ENCODE measurements at regions not wholly inside any gene's neighbourhood (a gene's known extent, or its start where the extent isn't known, plus 50 kb on each side); places are given as distances from the start of the nearest gene placed in this dataset.
"Not testable (repeated sequence)": the region's sequence is repeated elsewhere in the genome, so short reads cannot be mapped to it uniquely, and the experiment has no call there.

DNA sequence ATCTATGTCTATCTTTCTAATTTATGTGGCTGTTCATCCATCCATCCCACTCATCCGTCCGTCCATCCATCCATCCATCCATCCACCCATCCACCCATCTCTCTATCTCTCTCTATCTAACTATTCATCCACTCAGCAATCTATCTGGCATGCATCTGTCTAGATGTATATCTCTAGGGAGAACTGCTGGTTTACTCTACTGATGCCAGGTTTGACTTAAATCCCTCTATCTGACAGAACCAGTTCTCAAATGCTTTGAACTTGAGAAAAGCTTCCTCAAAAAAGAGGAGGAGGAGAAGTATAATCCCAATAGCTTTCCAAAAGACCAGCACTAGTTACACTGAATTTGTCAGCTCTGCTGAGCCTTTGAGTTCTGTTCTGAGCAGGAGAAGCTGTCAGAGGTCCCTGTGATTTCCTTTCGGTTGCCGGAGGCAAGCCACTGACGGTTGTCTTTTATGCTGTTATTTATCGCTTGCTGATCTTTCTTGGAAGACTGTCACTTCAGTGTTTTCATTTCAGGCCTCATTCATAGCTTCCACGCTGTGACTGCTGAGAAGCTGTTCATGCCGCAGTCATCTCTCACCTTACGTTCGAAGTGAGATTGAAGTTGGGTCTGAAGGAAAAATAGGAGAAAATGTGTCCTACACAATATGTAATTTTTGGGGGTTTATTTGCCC is 129.4 kb upstream of the UXS1 start:
- WGBS (ENCODE audit: insufficient coverage): 92% methylated on average over 10 of the region's 10 CpGs
- Mint-ChIP-seq H3K27ac (no peak overlapping the region), H3K4me3 (no peak overlapping the region), H3K27me3 (ENCODE audit: low read depth in 2 of 2) (peaks cover 5 to 9% of the 10 kb centered on the region in 2 donors), H3K4me1 (no peaks in the 10 kb centered on the region), H3K9me3 (no peaks in the 10 kb centered on the region), H3K36me3 (no peaks in the 10 kb centered on the region)
- DNase-seq (no peak), ATAC-seq (no peak)
- no peaks in the 10 kb centered on the region for H3K36me3 ChIP-seq (ENCODE audit: control insufficient read depth, insufficient read depth, low read length)
- intact Hi-C loops (cut with micrococcal nuclease): no loop called here
- no peak overlapping the region for H3K4me3 ChIP-seq (ENCODE audit: low read length)
- TF ChIP-seq CTCF (IDR thresholded peaks at IDR 0.05): no peak
- no peaks in the 10 kb centered on the region for H3K27me3 ChIP-seq (ENCODE audit: control insufficient read depth, insufficient read depth, low read length)
- H3K27ac ChIP-seq (ENCODE audit: low read length): no peak overlapping the region
- no peaks in the 10 kb centered on the region for H3K4me1 ChIP-seq (ENCODE audit: control insufficient read depth, insufficient read depth, low read length)
- H3K9me3 ChIP-seq (ENCODE audit: control insufficient read depth, insufficient read depth, low read length): peaks cover 3% of the 10 kb centered on the region

GRCh38 chr2:106322281-106322680 is 128.2 kb upstream of the UXS1 start:
- peaks cover 3% of the 10 kb centered on the region for H3K9me3 ChIP-seq (ENCODE audit: control insufficient read depth, insufficient read depth, low read length)
- Mint-ChIP-seq H3K27me3 (ENCODE audit: low read depth in 2 of 2) (peaks cover 5 to 9% of the 10 kb centered on the region in 2 donors), H3K27ac (no peak overlapping the region), H3K9me3 (no peaks in the 10 kb centered on the region), H3K4me3 (no peak overlapping the region), H3K36me3 (no peaks in the 10 kb centered on the region), H3K4me1 (no peaks in the 10 kb centered on the region)
- no peak for DNase-seq
- intact Hi-C loops (cut with micrococcal nuclease): no loop called here
- TF ChIP-seq CTCF (IDR thresholded peaks at IDR 0.05): no peak
- no peaks in the 10 kb centered on the region for H3K4me1 ChIP-seq (ENCODE audit: control insufficient read depth, insufficient read depth, low read length)
- H3K4me3 ChIP-seq (ENCODE audit: low read length): no peak overlapping the region
- no peaks in the 10 kb centered on the region for H3K36me3 ChIP-seq (ENCODE audit: control insufficient read depth, insufficient read depth, low read length)
- no peak for ATAC-seq
- 56% methylated on average over 5 of the region's 5 CpGs for WGBS (ENCODE audit: insufficient coverage)
- H3K27ac ChIP-seq (ENCODE audit: low read length): no peak overlapping the region
- H3K27me3 ChIP-seq (ENCODE audit: control insufficient read depth, insufficient read depth, low read length): no peaks in the 10 kb centered on the region

GRCh38 chr2:106320439-106320838 is 126.3 kb upstream of the UXS1 start:
- H3K4me1 Mint-ChIP-seq; DNase-seq; H3K9me3 Mint-ChIP-seq; H3K36me3 ChIP-seq (ENCODE audit: control insufficient read depth, insufficient read depth, low read length); H3K9me3 ChIP-seq (ENCODE audit: control insufficient read depth, insufficient read depth, low read length); H3K27ac Mint-ChIP-seq; H3K27me3 ChIP-seq (ENCODE audit: control insufficient read depth, insufficient read depth, low read length); H3K4me3 Mint-ChIP-seq; H3K4me3 ChIP-seq (ENCODE audit: low read length); ATAC-seq; H3K27me3 Mint-ChIP-seq (ENCODE audit: low read depth in 2 of 2); H3K4me1 ChIP-seq (ENCODE audit: control insufficient read depth, insufficient read depth, low read length); H3K27ac ChIP-seq (ENCODE audit: low read length); intact Hi-C loops (cut with micrococcal nuclease); H3K36me3 Mint-ChIP-seq: not testable (repeated sequence)
- WGBS (ENCODE audit: insufficient coverage): 97% methylated on average over 2 of the region's 2 CpGs

- no peaks in the 10 kb centered on the region for H3K4me1 Mint-ChIP-seq
- peaks cover 3% of the 10 kb centered on the region for H3K9me3 ChIP-seq (ENCODE audit: control insufficient read depth, insufficient read depth, low read length)
- ATAC-seq (no peak), DNase-seq (no peak)
- intact Hi-C loops (cut with micrococcal nuclease): no loop called here
- no peaks in the 10 kb centered on the region for H3K9me3 Mint-ChIP-seq
- no peaks in the 10 kb centered on the region for H3K4me1 ChIP-seq (ENCODE audit: control insufficient read depth, insufficient read depth, low read length)
- H3K4me3 Mint-ChIP-seq: no peak overlapping the region
- TF ChIP-seq CTCF (IDR thresholded peaks at IDR 0.05): no peak
- H3K27me3 ChIP-seq (ENCODE audit: control insufficient read depth, insufficient read depth, low read length): no peaks in the 10 kb centered on the region
- no peak overlapping the region for H3K27ac Mint-ChIP-seq
- H3K4me3 ChIP-seq (ENCODE audit: low read length): no peak overlapping the region
- WGBS (ENCODE audit: insufficient coverage): 98% methylated on average over 2 of the region's 2 CpGs
- H3K36me3 ChIP-seq (ENCODE audit: control insufficient read depth, insufficient read depth, low read length): no peaks in the 10 kb centered on the region
- H3K27me3 Mint-ChIP-seq (ENCODE audit: low read depth in 2 of 2): no peaks in the 10 kb centered on the region
- no peak overlapping the region for H3K27ac ChIP-seq (ENCODE audit: low read length)
- H3K36me3 Mint-ChIP-seq: no peaks in the 10 kb centered on the region
Observed at GRCh38 chr2:106316915-106317314, 122.8 kb upstream of the UXS1 start.
